Neutrophil (primary cell): ENCODE measurements at regions not wholly inside any gene's neighbourhood (a gene's known extent, or its start where the extent isn't known, plus 50 kb on each side); places are given as distances from the start of the nearest gene placed in this dataset.

ENCODE experiments used
- H3K27ac ChIP-seq: fragments of 200-600 bp; sonication (generic); 2 replicates; pipeline ENCODE4 v1.5.1; 2016; ENCODE audit warnings: mild to moderate bottlenecking, moderate library complexity
- H3K27me3 ChIP-seq: fragments of 200-600 bp; sonication (generic); 2 replicates; pipeline ENCODE4 v1.6.0; 2016; ENCODE audit warnings: mild to moderate bottlenecking
- H3K36me3 ChIP-seq: fragments of 200-600 bp; sonication (generic); 2 replicates; pipeline ENCODE4 v1.5.1; 2017
- H3K4me1 ChIP-seq, 2 experiments: fragments of 200-600 bp in 1 of 2; sonication (generic) in 1 of 2; 1 replicate in 1 of 2; 2 replicates in 1 of 2; pipeline versions ENCODE4 v1.5.1 to v1.6.1; 2013 to 2016; ENCODE audit warnings: low read depth in 1 of 2, low read length in 1 of 2, mild to moderate bottlenecking in 1 of 2, moderate library complexity in 1 of 2; ENCODE audit not compliant: control insufficient read depth in 1 of 2, insufficient read depth in 1 of 2
- H3K4me3 ChIP-seq, 2 experiments: fragments of 200-600 bp in 1 of 2; sonication (generic) in 1 of 2; 1 replicate in 1 of 2; 2 replicates in 1 of 2; pipeline ENCODE4 v1.5.1; 2013 to 2016; ENCODE audit warnings: low read depth in 1 of 2, low read length in 1 of 2, mild to moderate bottlenecking in 1 of 2, moderate library complexity in 1 of 2
- H3K9me3 ChIP-seq: fragments of 200-600 bp; sonication (generic); 2 replicates; pipeline ENCODE4 v1.5.1; 2016
- CTCF ChIP-seq: fragments of 200-600 bp; sonication (generic); IDR thresholded peaks from 2 replicates; pipeline ENCODE4 v1.5.1; 2016; ENCODE audit warnings: antibody characterized with exemption

DNA sequence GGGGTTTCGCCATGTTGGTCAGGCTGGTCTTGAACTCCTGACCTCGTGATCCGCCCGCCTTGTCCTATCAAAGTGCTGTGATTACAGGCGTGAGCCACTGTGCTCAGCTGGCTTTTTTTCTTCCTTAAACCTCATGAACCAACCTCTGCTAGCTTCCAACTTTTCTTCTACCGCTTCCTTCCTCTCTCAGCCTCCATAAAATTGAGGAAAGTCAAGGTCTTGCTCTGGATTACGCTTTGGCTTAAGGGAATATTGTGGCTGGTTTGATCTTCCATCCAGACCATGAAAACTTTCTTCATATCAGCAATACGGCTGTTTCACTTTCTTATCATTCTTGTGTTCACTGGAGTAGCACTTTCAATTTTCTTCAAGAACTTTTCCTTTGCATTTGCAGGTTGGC, 57.5 kb upstream of the SDK2 start:
- Histone ChIP-seq H3K4me1 (no peaks in the 10 kb centered on the region), H3K9me3 (no peaks in the 10 kb centered on the region), H3K4me3 (no peak overlapping the region), H3K36me3 (no peaks in the 10 kb centered on the region), H3K27ac (no peak overlapping the region), H3K27me3 (peaks cover 7% of the 10 kb centered on the region)
- no peak for TF ChIP-seq CTCF

- Histone ChIP-seq H3K4me3 (no peak overlapping the region), H3K9me3 (no peaks in the 10 kb centered on the region), H3K36me3 (no peaks in the 10 kb centered on the region), H3K27me3 (peaks cover 14% of the 10 kb centered on the region), H3K27ac (no peak overlapping the region), H3K4me1 (no peaks in the 10 kb centered on the region)
- TF ChIP-seq CTCF, result no peak
Measured at GRCh38 chr17:73703192-73703591, 58.9 kb upstream of the SDK2 start.

GRCh38 chr17:73703917-73704316, 59.7 kb upstream of the SDK2 start:
- H3K36me3 ChIP-seq, result no peaks in the 10 kb centered on the region
- no peaks in the 10 kb centered on the region for H3K4me1 ChIP-seq
- no peak for TF ChIP-seq CTCF
- H3K27me3 ChIP-seq, result peaks cover 19% of the 10 kb centered on the region
- no peak overlapping the region for H3K27ac ChIP-seq
- H3K9me3 ChIP-seq, result no peaks in the 10 kb centered on the region
- H3K4me3 ChIP-seq, result no peak overlapping the region

- no peak for TF ChIP-seq CTCF
- H3K9me3 ChIP-seq, result no peaks in the 10 kb centered on the region
- no peaks in the 10 kb centered on the region for H3K36me3 ChIP-seq
- H3K4me1 ChIP-seq, result no peaks in the 10 kb centered on the region
- H3K4me3 ChIP-seq, result no peak overlapping the region
- H3K27me3 ChIP-seq, result peaks cover 24% of the 10 kb centered on the region
- no peak overlapping the region for H3K27ac ChIP-seq
Measured at GRCh38 chr17:73705594-73705993, 61.3 kb upstream of the SDK2 start.

DNA sequence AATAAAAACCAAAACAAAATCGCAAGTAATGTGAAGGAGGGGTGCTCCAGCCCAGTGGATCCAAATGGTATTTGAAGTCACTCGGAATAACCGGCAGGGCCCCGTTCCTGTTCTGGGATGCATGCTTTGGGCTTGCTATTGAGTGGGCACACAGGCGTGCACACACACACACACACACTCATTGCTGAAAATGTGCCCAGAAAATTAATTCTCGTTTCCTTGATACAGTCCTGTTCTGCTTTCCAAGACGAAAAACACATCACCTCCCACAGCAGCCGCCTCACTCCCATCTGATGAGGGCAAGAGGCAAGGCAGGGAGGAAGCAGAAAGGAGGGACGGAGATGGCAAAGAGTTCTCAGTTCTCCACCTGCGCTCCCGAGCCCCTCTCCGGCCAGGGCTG, 62.2 kb upstream of the SDK2 start:
- H3K27me3 ChIP-seq, result peaks cover 24% of the 10 kb centered on the region

More for the DNA sequence above, 62.2 kb upstream of the SDK2 start:
- TF ChIP-seq CTCF, result no peak
- Histone ChIP-seq H3K9me3 (no peaks in the 10 kb centered on the region), H3K36me3 (no peaks in the 10 kb centered on the region), H3K27ac (no peak overlapping the region), H3K4me3 (no peak overlapping the region), H3K4me1 (no peaks in the 10 kb centered on the region)
